MM.1S (cell line): ENCODE measurements at regions not wholly inside any gene's neighbourhood (a gene's known extent, or its start where the extent isn't known, plus 50 kb on each side); places are given as distances from the start of the nearest gene placed in this dataset.

Experiments used
- DNase-seq: peaks from one replicate; pipeline ENCODE4 v3.0.0-alpha.2; 2015
- H2AFZ ChIP-seq: fragments of 300-600 bp; sonication (generic); 2 replicates; pipeline ENCODE4 v1.6.0; 2016; ENCODE audit warnings: antibody characterized with exemption, low read length
- H3F3A ChIP-seq: fragments of 300-600 bp; sonication (generic); 2 replicates; pipeline ENCODE4 v1.6.1; 2016; ENCODE audit warnings: mild to moderate bottlenecking, antibody characterized with exemption, low read length, moderate library complexity, mixed read lengths; ENCODE audit not compliant: insufficient read depth
- H3K27ac ChIP-seq: fragments of 300-600 bp; sonication (generic); 2 replicates; pipeline ENCODE4 v1.5.1; 2016; ENCODE audit warnings: mild to moderate bottlenecking, low read length
- H3K27me3 ChIP-seq: fragments of 300-600 bp; sonication (generic); replicated peaks from 2 replicates; pipeline ENCODE4 v1.6.0; 2016; ENCODE audit warnings: low read length; ENCODE audit not compliant: insufficient read depth
- H3K36me3 ChIP-seq: fragments of 300-600 bp; sonication (generic); replicated peaks from 2 replicates; pipeline ENCODE4 v1.6.1; 2016; ENCODE audit warnings: mild to moderate bottlenecking, low read length, mixed read lengths; ENCODE audit not compliant: insufficient read depth
- H3K4me1 ChIP-seq: fragments of 300-600 bp; sonication (generic); 2 replicates; pipeline ENCODE4 v1.6.1; 2016; ENCODE audit warnings: low read length, mixed read lengths
- H3K4me2 ChIP-seq: fragments of 300-600 bp; sonication (generic); 2 replicates; pipeline ENCODE4 v1.6.0; 2016; ENCODE audit warnings: low read depth, low read length
- H3K4me3 ChIP-seq: fragments of 300-600 bp; sonication (generic); 2 replicates; pipeline ENCODE4 v1.5.1; 2016; ENCODE audit warnings: low read length, mixed read lengths
- H3K79me2 ChIP-seq: fragments of 300-600 bp; sonication (generic); 2 replicates; pipeline ENCODE4 v1.6.1; 2016; ENCODE audit warnings: mixed run types, low read length, mixed read lengths
- H3K9ac ChIP-seq: fragments of 300-600 bp; sonication (generic); 2 replicates; pipeline ENCODE4 v1.6.1; 2016; ENCODE audit warnings: low read length, mixed read lengths
- H3K9me2 ChIP-seq: fragments of 300-600 bp; sonication (generic); replicated peaks from 2 replicates; pipeline ENCODE4 v1.6.1; 2016; ENCODE audit warnings: mild to moderate bottlenecking, low read length, mixed read lengths; ENCODE audit not compliant: insufficient read depth
- H3K9me3 ChIP-seq: fragments of 300-600 bp; sonication (generic); replicated peaks from 2 replicates; pipeline ENCODE4 v1.6.1; 2016; ENCODE audit warnings: mild to moderate bottlenecking, low read length, mixed read lengths; ENCODE audit not compliant: insufficient read depth
- H4K20me1 ChIP-seq: fragments of 300-600 bp; sonication (generic); 2 replicates; pipeline ENCODE4 v1.6.1; 2016; ENCODE audit warnings: mild to moderate bottlenecking, low read length, moderate library complexity, mixed read lengths; ENCODE audit not compliant: insufficient read depth
- CTCF ChIP-seq: fragments of 300-600 bp; sonication (generic); IDR thresholded peaks from 2 replicates; pipeline ENCODE4 v1.5.1; 2016; ENCODE audit warnings: antibody characterized with exemption, low read length, mixed read lengths
- EZH2 ChIP-seq: fragments of 300-600 bp; sonication (generic); optimal IDR thresholded peaks from 2 replicates; pipeline ENCODE3; 2017; ENCODE audit warnings: low read depth, mild to moderate bottlenecking, antibody characterized with exemption, low read length, mixed read lengths
- EZH2phosphoT487 ChIP-seq: fragments of 300-600 bp; sonication (generic); IDR thresholded peaks from 2 replicates; pipeline ENCODE4 v1.6.1; 2018; ENCODE audit warnings: antibody characterized with exemption, low read length

DNA sequence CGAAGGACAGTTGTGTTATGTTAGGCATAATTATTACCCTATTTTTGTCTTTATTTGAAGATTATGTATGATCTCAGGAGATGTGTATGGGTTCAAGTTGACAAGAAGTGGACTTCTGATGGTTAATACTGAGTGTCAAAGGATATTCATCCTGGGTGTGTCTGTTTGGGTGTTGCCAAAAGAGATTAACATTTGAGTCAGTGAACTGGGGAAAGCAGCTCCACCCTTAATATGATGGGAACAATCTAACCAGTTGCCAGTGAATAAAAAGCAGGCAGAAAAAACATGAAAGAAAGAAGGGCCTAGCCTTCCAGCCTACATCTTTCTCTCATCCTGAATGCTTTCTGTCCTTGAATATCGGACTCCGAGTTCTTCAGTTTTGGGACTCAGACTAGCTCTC lies 332.6 kb downstream of the DTHD1 start:
- H4K20me1 ChIP-seq = no peaks in the 10 kb centered on the region
- H2AFZ ChIP-seq = no peak overlapping the region
- DNase-seq = no peak

GRCh38 chr4:36618102-36618501 lies 336.7 kb downstream of the DTHD1 start:
- Histone ChIP-seq H3K27ac (no peak overlapping the region), H3K9me2 (no peaks in the 10 kb centered on the region), H3F3A (no peaks in the 10 kb centered on the region), H3K9me3 (no peaks in the 10 kb centered on the region), H3K27me3 (no peaks in the 10 kb centered on the region), H3K4me2 (no peak overlapping the region), H3K4me1 (no peaks in the 10 kb centered on the region), H3K79me2 (no peaks in the 10 kb centered on the region), H2AFZ (no peak overlapping the region), H3K9ac (no peak overlapping the region), H3K4me3 (no peak overlapping the region), H4K20me1 (no peaks in the 10 kb centered on the region), H3K36me3 (no peaks in the 10 kb centered on the region)
- no peak for DNase-seq
- no peak for TF ChIP-seq CTCF
- no peak for TF ChIP-seq EZH2

More for the DNA sequence above, 332.6 kb downstream of the DTHD1 start:
- H3K79me2 ChIP-seq = no peaks in the 10 kb centered on the region
- H3K9me2 ChIP-seq = no peaks in the 10 kb centered on the region
- H3K9me3 ChIP-seq = no peaks in the 10 kb centered on the region
- no peak overlapping the region for H3K27ac ChIP-seq
- H3K4me1 ChIP-seq = no peaks in the 10 kb centered on the region
- no peaks in the 10 kb centered on the region for H3F3A ChIP-seq
- no peaks in the 10 kb centered on the region for H3K36me3 ChIP-seq
- TF ChIP-seq EZH2phosphoT487 (no peak), CTCF (no peak), EZH2 (no peak)
- H3K4me3 ChIP-seq = no peak overlapping the region
- H3K4me2 ChIP-seq = no peak overlapping the region
- no peaks in the 10 kb centered on the region for H3K27me3 ChIP-seq
- H3K9ac ChIP-seq = no peak overlapping the region

GRCh38 chr4:36624030-36624429 lies 342.6 kb downstream of the DTHD1 start:
- Histone ChIP-seq H3K36me3 (no peaks in the 10 kb centered on the region), H3K27ac (no peak overlapping the region), H3F3A (no peaks in the 10 kb centered on the region), H3K9me3 (no peaks in the 10 kb centered on the region), H4K20me1 (no peaks in the 10 kb centered on the region), H3K4me3 (no peak overlapping the region), H3K4me1 (no peaks in the 10 kb centered on the region), H2AFZ (no peak overlapping the region), H3K79me2 (no peaks in the 10 kb centered on the region), H3K4me2 (no peak overlapping the region), H3K27me3 (no peaks in the 10 kb centered on the region), H3K9me2 (no peaks in the 10 kb centered on the region), H3K9ac (no peak overlapping the region)
- TF ChIP-seq CTCF (no peak), EZH2phosphoT487 (no peak), EZH2 (no peak)
- peak; percentile 18 for DNase-seq
